Sigmoid colon (tissue), 4 donors: ENCODE measurements at regions not wholly inside any gene's neighbourhood (a gene's known extent, or its start where the extent isn't known, plus 50 kb on each side); places are given as distances from the start of the nearest gene placed in this dataset.

Experiments
- CTCF ChIP-seq, 4 experiments: fragments of 450-650 bp in 3 of 4; fragments of 200-600 bp in 1 of 4; IDR thresholded peaks; one replicate each; pipeline ENCODE4 v1.5.1; 2016 to 2019; ENCODE audit warnings: antibody characterized with exemption in 4 of 4, mild to moderate bottlenecking in 3 of 4, moderate library complexity in 2 of 4
- EP300 ChIP-seq, 4 donors: sonication (generic); formaldehyde crosslinking; IDR thresholded peaks; one replicate each; pipeline ENCODE4 v1.6.1; 2017; ENCODE audit warnings: antibody characterized with exemption in 4 of 4
- POLR2A ChIP-seq, 2 donors: fragments of 450-650 bp; IDR thresholded peaks; one replicate each; pipeline ENCODE4 v1.6.1; 2016; ENCODE audit warnings: antibody characterized with exemption in 2 of 2, mild to moderate bottlenecking in 2 of 2, moderate library complexity in 2 of 2
- POLR2AphosphoS5 ChIP-seq, 4 donors: sonication (generic); formaldehyde crosslinking; IDR thresholded peaks; one replicate each; pipeline ENCODE4 v1.6.1; 2017; ENCODE audit warnings: antibody characterized with exemption in 4 of 4

- TF ChIP-seq CTCF (IDR thresholded peaks at IDR 0.05) (no peak), POLR2A (IDR thresholded peaks at IDR 0.05) (no peak), EP300 (IDR thresholded peaks at IDR 0.05) (no peak), POLR2AphosphoS5 (IDR thresholded peaks at IDR 0.05) (no peak)
Observed at GRCh38 chr13:106821979-106822378, 254.0 kb upstream of the ARGLU1 start.
